Epithelial cell of proximal tubule (primary cell): ENCODE measurements at regions not wholly inside any gene's neighbourhood (a gene's known extent, or its start where the extent isn't known, plus 50 kb on each side); places are given as distances from the start of the nearest gene placed in this dataset.
"Not testable (repeated sequence)": the region's sequence is repeated elsewhere in the genome, so short reads cannot be mapped to it uniquely, and the experiment has no call there.

ENCODE experiments used
- DNase-seq: peaks from one replicate; pipeline ENCODE4 v3.0.0-alpha.2; 2011; ENCODE audit warnings: low read depth
- H3K4me3 ChIP-seq: 2 replicates; pipeline ENCODE4 v1.5.1; 2011; ENCODE audit warnings: low read depth, mild to moderate bottlenecking, low read length
- TF ChIP-seq, protein P1 (sequence below): conservative IDR thresholded peaks from 2 replicates; pipeline ENCODE4 v1.5.1; 2012; ENCODE audit warnings: low read depth, mild to moderate bottlenecking, low read length

DNA sequence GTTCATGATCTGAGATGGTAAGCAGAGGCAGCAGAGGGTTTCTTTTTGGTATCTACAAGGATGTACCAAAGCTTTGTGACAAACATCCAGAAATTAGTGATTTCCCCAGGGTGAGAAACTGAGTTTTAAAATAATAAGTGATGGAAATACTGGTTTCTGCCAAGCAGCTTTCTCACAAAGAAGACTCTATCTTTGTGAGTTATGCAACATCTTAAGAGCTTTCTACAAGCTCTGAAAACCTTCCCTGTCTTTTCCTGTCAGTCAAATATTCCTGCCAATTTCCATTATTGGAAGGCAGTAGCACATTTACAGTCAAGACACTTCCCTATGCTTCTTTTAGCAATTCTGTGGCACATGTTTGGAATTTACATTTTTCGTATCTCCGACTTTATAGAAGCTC lies 264.7 kb upstream of the SPTLC3 start:
- no peak for DNase-seq
- TF ChIP-seq, protein P1, sequence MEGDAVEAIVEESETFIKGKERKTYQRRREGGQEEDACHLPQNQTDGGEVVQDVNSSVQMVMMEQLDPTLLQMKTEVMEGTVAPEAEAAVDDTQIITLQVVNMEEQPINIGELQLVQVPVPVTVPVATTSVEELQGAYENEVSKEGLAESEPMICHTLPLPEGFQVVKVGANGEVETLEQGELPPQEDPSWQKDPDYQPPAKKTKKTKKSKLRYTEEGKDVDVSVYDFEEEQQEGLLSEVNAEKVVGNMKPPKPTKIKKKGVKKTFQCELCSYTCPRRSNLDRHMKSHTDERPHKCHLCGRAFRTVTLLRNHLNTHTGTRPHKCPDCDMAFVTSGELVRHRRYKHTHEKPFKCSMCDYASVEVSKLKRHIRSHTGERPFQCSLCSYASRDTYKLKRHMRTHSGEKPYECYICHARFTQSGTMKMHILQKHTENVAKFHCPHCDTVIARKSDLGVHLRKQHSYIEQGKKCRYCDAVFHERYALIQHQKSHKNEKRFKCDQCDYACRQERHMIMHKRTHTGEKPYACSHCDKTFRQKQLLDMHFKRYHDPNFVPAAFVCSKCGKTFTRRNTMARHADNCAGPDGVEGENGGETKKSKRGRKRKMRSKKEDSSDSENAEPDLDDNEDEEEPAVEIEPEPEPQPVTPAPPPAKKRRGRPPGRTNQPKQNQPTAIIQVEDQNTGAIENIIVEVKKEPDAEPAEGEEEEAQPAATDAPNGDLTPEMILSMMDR: no peak
- no peak overlapping the region for H3K4me3 ChIP-seq

DNA sequence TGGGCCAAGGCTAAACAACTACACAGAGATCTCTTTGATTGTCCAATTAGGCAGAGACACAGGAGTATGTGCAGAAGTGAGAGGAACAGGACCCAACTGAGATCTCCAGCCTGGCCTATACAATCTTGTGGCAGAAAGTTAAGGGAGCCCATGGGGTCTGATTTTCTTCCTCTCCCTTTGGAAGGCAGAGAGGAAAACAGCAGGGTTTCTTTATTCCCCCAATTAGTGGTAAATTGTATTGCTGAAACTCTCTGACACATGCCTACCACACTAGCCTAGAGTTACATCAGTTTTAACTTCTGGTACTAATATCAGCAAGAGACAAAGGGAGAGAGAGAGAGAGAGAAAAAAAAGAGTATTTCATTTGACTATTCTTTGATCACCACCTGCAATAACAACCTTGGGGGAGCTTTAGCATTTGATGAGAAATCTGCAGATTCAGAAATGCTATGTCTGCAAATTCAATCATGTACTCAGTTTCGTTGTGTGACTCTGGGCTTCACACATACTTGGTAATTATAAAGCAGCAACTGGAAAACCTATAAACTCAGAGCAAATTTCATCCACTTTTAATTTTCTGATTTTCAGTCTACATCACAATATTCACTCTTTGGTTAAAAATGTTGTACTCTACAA lies 260.3 kb upstream of the SPTLC3 start:
- no peak overlapping the region for H3K4me3 ChIP-seq
- DNase-seq: no peak
- TF ChIP-seq, protein P1: no peak

DNA sequence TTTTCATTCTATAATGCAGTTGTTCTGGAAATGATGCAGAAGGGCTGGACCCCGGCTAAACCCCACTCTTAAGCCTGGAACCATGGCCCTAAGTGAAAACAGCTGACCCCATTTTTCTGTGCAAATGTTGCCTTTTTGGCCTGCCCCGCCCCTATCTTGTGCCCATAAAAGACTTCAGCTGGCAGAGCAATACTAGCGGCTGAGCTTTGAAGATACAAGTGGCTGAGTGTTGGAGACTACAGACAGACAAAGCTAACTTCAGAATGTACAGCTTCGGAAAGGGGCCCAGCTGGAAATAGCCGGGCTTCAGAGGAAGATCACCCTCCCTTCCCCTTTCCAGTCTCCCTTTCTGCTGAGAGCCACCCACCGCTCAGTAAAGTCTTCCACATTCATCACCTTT lies 258.6 kb upstream of the SPTLC3 start:
- no peak for DNase-seq
- H3K4me3 ChIP-seq: no peak overlapping the region
- TF ChIP-seq, protein P1: no peak

DNA sequence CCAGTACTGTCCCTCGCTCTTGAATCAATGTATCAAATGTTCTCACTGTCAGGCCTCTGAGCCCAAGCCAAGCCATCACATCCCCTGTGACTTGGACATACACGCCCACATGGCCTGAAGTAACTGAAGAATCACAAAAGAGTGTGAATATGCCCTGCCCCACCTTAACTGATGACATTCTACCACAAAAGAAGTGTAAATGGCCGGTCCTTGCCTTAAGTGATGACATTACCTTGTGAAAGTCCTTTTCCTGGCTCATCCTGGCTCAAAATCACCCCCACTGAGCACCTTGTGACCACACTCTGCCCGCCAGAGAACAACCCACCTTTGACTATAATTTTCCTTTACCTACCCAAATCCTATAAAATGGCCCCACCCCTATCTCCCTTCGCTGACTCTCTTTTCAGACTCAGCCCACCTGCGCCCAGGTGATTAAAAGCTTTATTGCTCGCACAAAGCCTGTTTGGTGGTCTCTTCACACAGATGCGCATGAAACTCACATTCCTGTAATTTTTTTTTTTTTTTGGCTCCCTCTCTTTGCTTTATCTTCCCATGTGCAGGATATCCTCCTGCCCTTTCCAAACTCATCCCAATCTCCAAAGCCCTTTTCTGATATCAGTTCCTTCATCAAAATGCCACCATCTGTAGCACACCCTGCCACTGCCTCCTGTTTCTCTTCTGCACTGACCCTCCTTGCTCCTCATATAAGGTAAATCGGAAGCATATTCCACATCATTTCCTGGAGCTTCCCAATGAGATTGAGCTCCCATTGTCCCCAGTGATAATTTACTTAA lies 255.7 kb upstream of the SPTLC3 start:
- DNase-seq, H3K4me3 ChIP-seq: not testable (repeated sequence)

DNA sequence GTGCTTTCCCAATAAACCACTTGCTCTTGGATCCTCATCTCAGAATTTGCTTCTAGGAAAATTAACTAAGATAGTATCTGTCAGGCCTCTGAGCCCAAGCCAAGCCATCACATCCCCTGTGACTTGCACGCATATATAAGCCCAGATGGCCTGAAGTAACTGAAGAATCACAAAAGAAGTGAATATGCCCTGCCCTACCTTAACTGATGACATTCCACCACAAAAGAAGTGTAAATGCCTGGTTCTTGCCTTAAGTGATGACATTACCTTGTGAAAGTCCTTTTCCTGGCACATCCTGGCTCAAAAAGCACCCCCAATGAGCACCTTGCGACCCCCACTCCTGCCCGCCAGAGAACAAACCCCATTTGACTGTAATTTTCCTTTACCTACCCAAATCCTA lies 255.0 kb upstream of the SPTLC3 start:
- not testable (repeated sequence) for H3K4me3 ChIP-seq

DNA sequence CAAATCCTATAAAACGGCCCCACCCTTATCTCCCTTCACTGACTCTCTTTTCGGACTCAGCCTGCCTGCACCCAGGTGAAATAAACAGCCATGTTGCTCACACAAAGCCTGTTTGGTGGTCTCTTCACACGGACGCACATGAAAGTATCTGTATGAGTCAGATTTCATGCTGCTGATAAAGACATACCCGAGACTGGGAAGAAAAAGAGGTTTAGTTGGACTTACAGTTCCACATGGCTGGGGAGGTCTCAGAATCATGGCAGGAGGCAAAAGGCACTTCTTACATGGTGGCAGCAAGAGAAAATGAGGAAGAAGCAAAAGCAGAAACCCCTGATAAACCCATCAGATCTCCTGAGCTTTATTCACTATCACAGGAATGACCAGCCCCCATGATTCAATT lies 249.3 kb upstream of the SPTLC3 start:
- DNase-seq: not testable (repeated sequence)

More for the DNA sequence above, 255.0 kb upstream of the SPTLC3 start:
- not testable (repeated sequence) for DNase-seq

DNA sequence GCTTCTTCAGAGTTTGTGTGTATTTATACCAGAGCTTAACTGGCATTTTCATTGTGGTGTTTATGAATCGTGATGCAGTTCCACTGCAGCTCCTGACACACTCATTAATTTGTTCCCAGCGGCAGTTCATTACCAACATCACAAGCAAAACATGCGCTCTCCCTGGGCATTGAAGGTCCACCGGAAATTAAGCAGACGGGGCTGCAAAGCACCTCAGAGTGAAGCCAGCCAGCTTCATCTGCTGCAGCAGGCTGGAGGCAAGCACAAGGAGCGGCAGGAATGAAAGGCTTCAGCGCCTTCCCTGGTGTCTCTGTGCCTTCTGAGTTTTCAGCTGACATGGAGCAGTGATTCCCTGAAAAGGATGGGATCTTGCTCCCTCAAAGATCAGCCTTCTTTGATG lies 246.0 kb upstream of the SPTLC3 start:
- TF ChIP-seq, protein P1: no peak
- DNase-seq: no peak
- peak overlapping the region; percentile 5 for H3K4me3 ChIP-seq

More for the DNA sequence above, 249.3 kb upstream of the SPTLC3 start:
- H3K4me3 ChIP-seq: not testable (repeated sequence)

DNA sequence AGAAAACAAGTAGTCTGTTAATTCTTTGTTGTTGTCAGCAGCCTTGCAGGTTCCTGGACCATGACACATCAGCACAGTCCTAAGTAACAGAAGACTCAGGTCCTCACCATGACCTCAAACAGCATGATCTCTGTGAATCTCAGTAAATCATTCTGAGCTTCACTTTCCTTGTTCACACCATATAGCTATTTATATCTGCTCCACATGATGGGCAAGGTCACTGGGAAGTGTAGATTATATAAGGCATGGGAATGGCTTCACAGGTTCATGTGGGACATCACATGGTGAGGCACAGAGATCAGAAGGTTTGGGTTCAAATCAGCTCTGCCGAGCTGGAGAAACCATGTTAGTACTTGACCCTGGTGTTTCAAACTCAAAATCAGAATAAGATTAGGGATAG lies 245.4 kb upstream of the SPTLC3 start:
- TF ChIP-seq, protein P1: no peak
- no peak for DNase-seq
- H3K4me3 ChIP-seq: no peak overlapping the region
